Posterior vena cava (tissue), 2 donors: ENCODE measurements at regions not wholly inside any gene's neighbourhood (a gene's known extent, or its start where the extent isn't known, plus 50 kb on each side); places are given as distances from the start of the nearest gene placed in this dataset.

ENCODE experiments used
- DNase-seq: peaks from one replicate; pipeline ENCODE4 v3.0.0-alpha.2; 2020; ENCODE audit warnings: low spot score
- intact Hi-C, 2 donors: fragments of 100-400 bp; cut with DNase I; formaldehyde crosslinking; loops; one replicate each; pipeline versions ENCODE4 v1.14.1 to v1.14.2; 2022 to 2023
- donor health status: DM: yes; HTN: yes; CAD: no.
- donor health status: DM: yes; HTN: yes; CAD: no.

- no peak for DNase-seq
Observed at GRCh38 chr5:3075309-3075708, 323.8 kb upstream of the IRX2 start.

GRCh38 chr5:3068401-3068800 is 316.9 kb upstream of the IRX2 start:
- intact Hi-C loops = no loop called here
- no peak for DNase-seq

More at GRCh38 chr5:3075309-3075708, 323.8 kb upstream of the IRX2 start:
- intact Hi-C loops = no loop called here

GRCh38 chr5:3060283-3060682 is 308.8 kb upstream of the IRX2 start:
- intact Hi-C loops = no loop called here
- no peak for DNase-seq

- DNase-seq = no peak
- intact Hi-C loops = no loop called here
Observed at GRCh38 chr5:3059488-3059887, 308.0 kb upstream of the IRX2 start.

GRCh38 chr5:3058942-3059341 is 307.5 kb upstream of the IRX2 start:
- intact Hi-C loops = no loop called here
- no peak for DNase-seq

GRCh38 chr5:3056866-3057265 is 305.4 kb upstream of the IRX2 start:
- DNase-seq = no peak
- intact Hi-C loops = no loop called here

- intact Hi-C loops = no loop called here
- no peak for DNase-seq
Observed at GRCh38 chr5:3051400-3051799, 299.9 kb upstream of the IRX2 start.

GRCh38 chr5:3050863-3051262 is 299.4 kb upstream of the IRX2 start:
- intact Hi-C loops = no loop called here
- no peak for DNase-seq

GRCh38 chr5:3049261-3049660 is 297.8 kb upstream of the IRX2 start:
- intact Hi-C loops = loop anchor here in 1 of 2 donors (5.0 kb wide), 1 partner anchor 288 kb away; no protein-coding TSS in a partner anchor
- DNase-seq = no peak

- intact Hi-C loops = loop anchor here in 1 of 2 donors (1.0 to 5.0 kb wide), 2 partner anchors 37 to 290 kb away; no protein-coding TSS in a partner anchor
- no peak for DNase-seq
Observed at GRCh38 chr5:3047212-3047774, 295.8 kb upstream of the IRX2 start.

- intact Hi-C loops = no loop called here
- DNase-seq = no peak
Observed at GRCh38 chr5:3043600-3043999, 292.1 kb upstream of the IRX2 start.

- no peak for DNase-seq
- intact Hi-C loops = no loop called here
Observed at GRCh38 chr5:3041001-3041400, 289.5 kb upstream of the IRX2 start.

- intact Hi-C loops = no loop called here
- DNase-seq = no peak
Observed at GRCh38 chr5:3036041-3036788, 284.7 kb upstream of the IRX2 start.

- DNase-seq = no peak
- intact Hi-C loops = no loop called here
Observed at GRCh38 chr5:3035452-3035851, 284.0 kb upstream of the IRX2 start.

- no peak for DNase-seq
- intact Hi-C loops = no loop called here
Observed at GRCh38 chr5:3034881-3035280, 283.4 kb upstream of the IRX2 start.

GRCh38 chr5:3034449-3034848 is 283.0 kb upstream of the IRX2 start:
- no peak for DNase-seq
- intact Hi-C loops = no loop called here

- DNase-seq = no peak
- intact Hi-C loops = no loop called here
Observed at GRCh38 chr5:3033033-3033755, 281.7 kb upstream of the IRX2 start.

GRCh38 chr5:3032513-3032912 is 281.0 kb upstream of the IRX2 start:
- intact Hi-C loops = no loop called here
- DNase-seq = no peak

GRCh38 chr5:3031733-3032378 is 280.4 kb upstream of the IRX2 start:
- intact Hi-C loops = no loop called here

GRCh38 chr5:3030511-3031165 is 279.2 kb upstream of the IRX2 start:
- no peak for DNase-seq
- intact Hi-C loops = no loop called here

More at GRCh38 chr5:3031733-3032378, 280.4 kb upstream of the IRX2 start:
- DNase-seq = no peak
